ENCODE measurements at regions not wholly inside any gene's neighbourhood (a gene's known extent, or its start where the extent isn't known, plus 50 kb on each side); places are given as distances from the start of the nearest gene placed in this dataset.
A peak's percentile ranks its signal among the peaks of the same experiment; 100 is the strongest.

GRCh38 chr13:65656740-65657329 is 1573.3 kb downstream of the PCDH9 start:
- TF ChIP-seq CTCF (conservative IDR thresholded peaks at IDR 0.05; ENCODE audit: low read depth in 2 of 2) (peak in 1 of 2 experiments; percentile 66; a peak in 3 of 4 replicates), ZNF462 (CRISPR knock-in tag; IDR thresholded peaks at IDR 0.05) (no peak), NANOG (IDR thresholded peaks at IDR 0.05; ENCODE audit: borderline replicate concordance) (no peak), EZH2 (IDR thresholded peaks at IDR 0.05; ENCODE audit: low read depth, unreplicated experiment) (no peak), JUNB (IDR thresholded peaks at IDR 0.05; ENCODE audit: unreplicated experiment) (no peak), STAT1 (IDR thresholded peaks at IDR 0.05; ENCODE audit: unreplicated experiment) (no peak), ETS1 (IDR thresholded peaks at IDR 0.05) (no peak), POLR2AphosphoS5 (IDR thresholded peaks at IDR 0.05; ENCODE audit: low read depth) (no peak), ZNF331 (CRISPR knock-in tag; IDR thresholded peaks at IDR 0.05; ENCODE audit: low read depth) (no peak), REST (IDR thresholded peaks at IDR 0.05; ENCODE audit: unreplicated experiment) (no peak), CREB1 (CRISPR knock-in tag; IDR thresholded peaks at IDR 0.05; ENCODE audit: low read depth) (no peak), EZH2phosphoT487 (IDR thresholded peaks at IDR 0.05; ENCODE audit: unreplicated experiment) (no peak)

Data from GM23338 (cell line).